H9 (cell line): ENCODE measurements at regions not wholly inside any gene's neighbourhood (a gene's known extent, or its start where the extent isn't known, plus 50 kb on each side); places are given as distances from the start of the nearest gene placed in this dataset.

Experiments used
- DNase-seq: peaks from one replicate; pipeline ENCODE4 v3.0.0-alpha.2; 2017
- H2AFZ ChIP-seq: one replicate; pipeline ENCODE4 v1.6.1; 2013; ENCODE audit warnings: mild to moderate bottlenecking, low read length, control low read depth, moderate library complexity
- H2AK5ac ChIP-seq: 2 replicates; pipeline ENCODE4 v1.6.1; 2013; ENCODE audit warnings: low read length, control low read depth, mixed read lengths; ENCODE audit not compliant: insufficient read length
- H2BK120ac ChIP-seq: one replicate; pipeline ENCODE4 v1.6.1; 2013; ENCODE audit warnings: low read depth, mild to moderate bottlenecking, low read length, control low read depth, inconsistent platforms; ENCODE audit not compliant: poor library complexity, severe bottlenecking
- H2BK12ac ChIP-seq: 2 replicates; pipeline ENCODE4 v1.6.1; 2013; ENCODE audit warnings: low read length, control low read depth, mixed read lengths, low read depth; ENCODE audit not compliant: insufficient read length
- H2BK15ac ChIP-seq: 2 replicates; pipeline ENCODE4 v1.6.1; 2013; ENCODE audit warnings: low read depth, low read length, control low read depth
- H2BK20ac ChIP-seq: one replicate; pipeline ENCODE4 v1.6.1; 2013; ENCODE audit warnings: low read depth, mild to moderate bottlenecking, low read length, control low read depth, inconsistent platforms; ENCODE audit not compliant: poor library complexity, severe bottlenecking
- H2BK5ac ChIP-seq: 2 replicates; pipeline ENCODE4 v1.6.1; 2013; ENCODE audit warnings: low read length, control low read depth, mixed read lengths; ENCODE audit not compliant: insufficient read length
- H3K14ac ChIP-seq: 2 replicates; pipeline ENCODE4 v1.6.1; 2013; ENCODE audit warnings: low read length, control low read depth; ENCODE audit not compliant: insufficient read depth
- H3K18ac ChIP-seq: 2 replicates; pipeline ENCODE4 v1.6.1; 2013; ENCODE audit warnings: low read depth, mild to moderate bottlenecking, mixed read lengths, low read length, control low read depth; ENCODE audit not compliant: insufficient read length
- H3K23ac ChIP-seq: 2 replicates; pipeline ENCODE4 v1.6.1; 2013; ENCODE audit warnings: low read length, control low read depth, mixed read lengths, low read depth; ENCODE audit not compliant: insufficient read length
- H3K23me2 ChIP-seq: 2 replicates; pipeline ENCODE4 v1.6.1; 2013; ENCODE audit warnings: low read depth, mild to moderate bottlenecking, mixed read lengths, low read length, control low read depth; ENCODE audit not compliant: insufficient read length, poor library complexity, severe bottlenecking
- H3K27ac ChIP-seq: 2 replicates; pipeline ENCODE4 v1.5.1; 2013; ENCODE audit warnings: low read length, control low read depth, mixed read lengths, low read depth; ENCODE audit not compliant: insufficient read length
- H3K27me3 ChIP-seq: 2 replicates; pipeline ENCODE4 v1.6.1; 2013; ENCODE audit warnings: low read length, control low read depth, inconsistent platforms; ENCODE audit not compliant: insufficient read depth
- H3K4ac ChIP-seq: 2 replicates; pipeline ENCODE4 v1.6.1; 2013; ENCODE audit warnings: low read depth, mild to moderate bottlenecking, control low read depth, inconsistent platforms, low read length, moderate library complexity
- H3K4me1 ChIP-seq: 2 replicates; pipeline ENCODE4 v1.6.1; 2013; ENCODE audit warnings: low read length, control low read depth, inconsistent platforms; ENCODE audit not compliant: insufficient read depth
- H3K4me2 ChIP-seq: 2 replicates; pipeline ENCODE4 v1.6.1; 2013; ENCODE audit warnings: low read length, control low read depth, mixed read lengths; ENCODE audit not compliant: insufficient read length, insufficient read depth
- H3K56ac ChIP-seq: 2 replicates; pipeline ENCODE4 v1.6.1; 2013; ENCODE audit warnings: low read depth, mild to moderate bottlenecking, mixed read lengths, low read length, control low read depth; ENCODE audit not compliant: insufficient read length
- H3K79me1 ChIP-seq: 2 replicates; pipeline ENCODE4 v1.6.1; 2013; ENCODE audit warnings: low read depth, mild to moderate bottlenecking, moderate library complexity, low read length, control low read depth, inconsistent platforms; ENCODE audit not compliant: insufficient read depth, poor library complexity, severe bottlenecking
- H3K79me2 ChIP-seq: 2 replicates; pipeline ENCODE4 v1.6.1; 2013; ENCODE audit warnings: low read length, control low read depth, inconsistent platforms; ENCODE audit not compliant: insufficient read depth
- H3K9ac ChIP-seq: 2 replicates; pipeline ENCODE4 v1.6.1; 2013; ENCODE audit warnings: low read length, control low read depth, mixed read lengths; ENCODE audit not compliant: insufficient read length; ENCODE audit errors: extremely low read depth
- H3K9me3 ChIP-seq: one replicate; pipeline ENCODE4 v1.6.1; 2013; ENCODE audit warnings: low read depth, low read length, inconsistent platforms; ENCODE audit not compliant: control insufficient read depth
- H3T11ph ChIP-seq: one replicate; pipeline ENCODE4 v1.6.1; 2013; ENCODE audit warnings: mild to moderate bottlenecking, low read length, control low read depth, inconsistent platforms
- H4K20me1 ChIP-seq: one replicate; pipeline ENCODE4 v1.6.1; 2013; ENCODE audit not compliant: control insufficient read depth, insufficient read length, insufficient read depth
- H4K5ac ChIP-seq: 2 replicates; pipeline ENCODE4 v1.6.1; 2013; ENCODE audit warnings: low read depth, mild to moderate bottlenecking, mixed read lengths, low read length, control low read depth; ENCODE audit not compliant: insufficient read length
- H4K8ac ChIP-seq: replicated peaks from 2 replicates; pipeline ENCODE4 v1.6.1; 2013; ENCODE audit warnings: low read length, control low read depth, mixed read lengths, low read depth; ENCODE audit not compliant: insufficient read length
- H4K91ac ChIP-seq: 2 replicates; pipeline ENCODE4 v1.6.1; 2013; ENCODE audit warnings: low read depth, mild to moderate bottlenecking, moderate library complexity, mixed read lengths, low read length, control low read depth; ENCODE audit not compliant: insufficient read length
- H3K27ac Mint-ChIP-seq, 3 experiments: 2 replicates in 2 of 3; 3 replicates in 1 of 3; pipeline ENCODE4 v1.8.0; 2020 to 2021; ENCODE audit warnings: mixed read lengths in 3 of 3, mild to moderate bottlenecking in 1 of 3, moderate library complexity in 1 of 3
- H3K27me3 Mint-ChIP-seq: 2 replicates; pipeline ENCODE4 v1.8.0; 2021; ENCODE audit warnings: low read depth, mild to moderate bottlenecking, moderate library complexity, mixed read lengths
- H3K36me3 Mint-ChIP-seq, 3 experiments: 2 replicates in 2 of 3; 3 replicates in 1 of 3; pipeline ENCODE4 v1.8.0; 2020 to 2021; ENCODE audit warnings: low read depth in 3 of 3, mixed read lengths in 3 of 3; ENCODE audit not compliant: insufficient read depth in 1 of 3
- H3K4me1 Mint-ChIP-seq, 2 experiments: 2 replicates each; pipeline ENCODE4 v1.8.0; 2020; ENCODE audit warnings: mixed read lengths in 2 of 2
- H3K4me3 Mint-ChIP-seq, 2 experiments: 2 replicates in 1 of 2; 3 replicates in 1 of 2; pipeline ENCODE4 v1.8.0; 2020 to 2021; ENCODE audit warnings: mild to moderate bottlenecking in 2 of 2, mixed read lengths in 2 of 2, moderate library complexity in 1 of 2
- H3K9me3 Mint-ChIP-seq, 2 experiments: 2 replicates in 1 of 2; 3 replicates in 1 of 2; pipeline ENCODE4 v1.8.0; 2020; ENCODE audit warnings: mild to moderate bottlenecking in 2 of 2, mixed read lengths in 2 of 2, moderate library complexity in 1 of 2
- CTCF ChIP-seq: fragments of 200-600 bp; sonication (generic); conservative IDR thresholded peaks from 3 replicates; pipeline ENCODE4 v1.8.0; 2021; ENCODE audit warnings: antibody characterized with exemption, mild to moderate bottlenecking
- WGBS: extraction: QIAGEN DNeasy Blood & Tissue Kit; methylation state at CpG from one replicate; pipeline ENCODE4 v1.1.7; 2013; ENCODE audit warnings: missing lambda C conversion rate, low lambda C conversion rate, mixed read lengths; ENCODE audit not compliant: insufficient read length; ENCODE audit errors: extremely low coverage; 5-methylcytosine and 5-hydroxymethylcytosine counted together

DNA sequence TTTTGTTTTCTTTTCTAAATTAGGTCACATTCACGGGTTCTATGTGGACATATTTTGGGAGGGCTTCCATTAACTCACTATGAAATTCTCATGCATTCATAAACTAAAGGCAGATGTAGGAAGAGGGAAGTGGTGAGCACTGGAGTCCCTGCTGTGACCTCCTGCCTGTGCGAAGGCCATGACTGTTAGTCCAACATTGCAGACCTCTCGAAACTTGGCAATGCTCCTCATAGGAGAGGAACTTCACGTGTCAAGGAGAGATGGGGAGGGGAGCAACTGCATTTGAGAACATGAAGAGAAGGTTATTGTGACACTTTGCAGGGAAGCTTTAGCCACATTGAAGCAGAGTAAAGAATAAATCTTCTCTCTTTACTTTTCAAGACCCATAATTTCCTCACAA is 126.4 kb upstream of the HNMT start:
- H3K36me3 Mint-ChIP-seq: no peaks in the 10 kb centered on the region
- no peak overlapping the region for H3K14ac ChIP-seq
- no CpG with 5 or more reads among the region's 4 CpGs for WGBS
- H3K4me1 Mint-ChIP-seq: peaks cover 6 to 9% of the 10 kb centered on the region in 2 experiments
- TF ChIP-seq CTCF: no peak
- peaks cover 2% of the 10 kb centered on the region; the same call in 1 of the 2 replicates for H3K4me1 ChIP-seq
- H2BK12ac ChIP-seq: no peak overlapping the region
- H2BK120ac ChIP-seq: no peak overlapping the region
- no peaks in the 10 kb centered on the region for H3K79me1 ChIP-seq
- H2AK5ac ChIP-seq: no peak overlapping the region
- H2AFZ ChIP-seq: no peak overlapping the region
- H3K4me3 Mint-ChIP-seq: no peak overlapping the region
- H3K18ac ChIP-seq: no peak overlapping the region
- H2BK15ac ChIP-seq: no peak overlapping the region
- H4K20me1 ChIP-seq: no peaks in the 10 kb centered on the region
- H4K91ac ChIP-seq: no peak overlapping the region
- H3K79me2 ChIP-seq: no peaks in the 10 kb centered on the region
- no peaks in the 10 kb centered on the region for H3K27me3 ChIP-seq
- H3K9me3 ChIP-seq: no peaks in the 10 kb centered on the region
- H4K5ac ChIP-seq: no peak overlapping the region
- H3K27ac Mint-ChIP-seq: no peak overlapping the region; a peak in 1 of 7 replicates
- H2BK5ac ChIP-seq: no peak overlapping the region
- no peaks in the 10 kb centered on the region for H3K9me3 Mint-ChIP-seq
- H4K8ac ChIP-seq: no peak overlapping the region
- H3K27me3 Mint-ChIP-seq: no peaks in the 10 kb centered on the region
- H3K23me2 ChIP-seq: no peaks in the 10 kb centered on the region
- no peak for DNase-seq
- no peak overlapping the region for H3T11ph ChIP-seq
- no peak overlapping the region for H2BK20ac ChIP-seq
- no peak overlapping the region for H3K4me2 ChIP-seq
- no peak overlapping the region for H3K56ac ChIP-seq
- no peak overlapping the region for H3K27ac ChIP-seq
- H3K23ac ChIP-seq: no peak overlapping the region
- H3K9ac ChIP-seq: no peak overlapping the region
- no peak overlapping the region for H3K4ac ChIP-seq
